GM18861 (cell line): ENCODE measurements at regions not wholly inside any gene's neighbourhood (a gene's known extent, or its start where the extent isn't known, plus 50 kb on each side); places are given as distances from the start of the nearest gene placed in this dataset.
"Not testable (repeated sequence)": the region's sequence is repeated elsewhere in the genome, so short reads cannot be mapped to it uniquely, and the experiment has no call there.

Source experiments
- ATAC-seq: cut with Tn5 transposase; IDR thresholded peaks from one replicate; pipeline ENCODE4 v1.9.1; 2021; ENCODE audit not compliant: unreplicated experiment

- ATAC-seq: no peak
Measured at GRCh38 chr5:155595791-155596190, 582.2 kb downstream of the KIF4B start.

- ATAC-seq: no peak
Measured at GRCh38 chr5:155598552-155598951, 585.0 kb downstream of the KIF4B start.

GRCh38 chr5:155605920-155606319, 592.4 kb downstream of the KIF4B start:
- no peak for ATAC-seq

- ATAC-seq: no peak
Measured at GRCh38 chr5:155616779-155617392, 603.3 kb downstream of the KIF4B start.

GRCh38 chr5:155619688-155620087, 606.1 kb downstream of the KIF4B start:
- ATAC-seq: no peak

GRCh38 chr5:155620821-155621410, 607.4 kb downstream of the KIF4B start:
- ATAC-seq: no peak

- ATAC-seq: no peak
Measured at GRCh38 chr5:155624597-155625241, 611.2 kb downstream of the KIF4B start.

GRCh38 chr5:155625315-155625714, 611.8 kb downstream of the KIF4B start:
- ATAC-seq: no peak

- ATAC-seq: no peak
Measured at GRCh38 chr5:155625897-155626543, 612.5 kb downstream of the KIF4B start.

GRCh38 chr5:155626592-155626991, 613.0 kb downstream of the KIF4B start:
- ATAC-seq: no peak

GRCh38 chr5:155628346-155628745, 614.8 kb downstream of the KIF4B start:
- ATAC-seq: no peak

GRCh38 chr5:155629597-155629996, 616.0 kb downstream of the KIF4B start:
- no peak for ATAC-seq

- ATAC-seq: no peak
Measured at GRCh38 chr5:155631116-155631515, 617.6 kb downstream of the KIF4B start.

GRCh38 chr5:155633338-155633957, 619.9 kb downstream of the KIF4B start:
- ATAC-seq: no peak

- no peak for ATAC-seq
Measured at GRCh38 chr5:155649666-155650065, 636.1 kb downstream of the KIF4B start.

- ATAC-seq: no peak
Measured at GRCh38 chr5:155655569-155655968, 642.0 kb downstream of the KIF4B start.

GRCh38 chr5:155661859-155662258, 648.3 kb downstream of the KIF4B start:
- ATAC-seq: no peak

GRCh38 chr5:155665361-155665760, 651.8 kb downstream of the KIF4B start:
- ATAC-seq: no peak

GRCh38 chr5:155672001-155672400, 655.0 kb upstream of the SGCD start:
- ATAC-seq: not testable (repeated sequence)

- ATAC-seq: no peak
Measured at GRCh38 chr5:155676967-155677366, 650.0 kb upstream of the SGCD start.

- ATAC-seq: no peak
Measured at GRCh38 chr5:155678371-155678770, 648.6 kb upstream of the SGCD start.

- no peak for ATAC-seq
Measured at GRCh38 chr5:155679530-155679929, 647.4 kb upstream of the SGCD start.
